Stimulated activated CD4-positive, alpha-beta T cell treated with anti-CD3 and anti-CD28 coated beads, Interleukin-4, amount 100 ng/mL, for 1 hour (primary cell): ENCODE measurements at regions not wholly inside any gene's neighbourhood (a gene's known extent, or its start where the extent isn't known, plus 50 kb on each side); places are given as distances from the start of the nearest gene placed in this dataset.

Source experiments
- DNase-seq: peaks from one replicate; pipeline ENCODE4 v3.0.0-alpha.2; 2020

- no peak for DNase-seq
Observed at GRCh38 chr5:56340196-56340980, 107.3 kb upstream of the ANKRD55 start.

GRCh38 chr5:56339732-56340131 is 106.6 kb upstream of the ANKRD55 start:
- no peak for DNase-seq

GRCh38 chr5:56337715-56338319 is 104.7 kb upstream of the ANKRD55 start:
- no peak for DNase-seq

GRCh38 chr5:56335212-56335611 is 102.1 kb upstream of the ANKRD55 start:
- no peak for DNase-seq

- DNase-seq, result no peak
Observed at GRCh38 chr5:56330806-56331205, 97.7 kb upstream of the ANKRD55 start.

GRCh38 chr5:56330167-56330566 is 97.0 kb upstream of the ANKRD55 start:
- DNase-seq, result no peak

- no peak for DNase-seq
Observed at GRCh38 chr5:56329652-56330051, 96.5 kb upstream of the ANKRD55 start.

GRCh38 chr5:56328753-56329560 is 95.8 kb upstream of the ANKRD55 start:
- peak; percentile 29 for DNase-seq

GRCh38 chr5:56327809-56328208 is 94.7 kb upstream of the ANKRD55 start:
- DNase-seq, result peak; percentile 70

GRCh38 chr5:56326770-56327169 is 93.6 kb upstream of the ANKRD55 start:
- no peak for DNase-seq

- DNase-seq, result no peak
Observed at GRCh38 chr5:56326116-56326515, 93.0 kb upstream of the ANKRD55 start.

- DNase-seq, result no peak
Observed at GRCh38 chr5:56325039-56325438, 91.9 kb upstream of the ANKRD55 start.

- DNase-seq, result peak; percentile 15
Observed at GRCh38 chr5:56323505-56323904, 90.4 kb upstream of the ANKRD55 start.

- DNase-seq, result no peak
Observed at GRCh38 chr5:56322592-56322991, 89.5 kb upstream of the ANKRD55 start.

GRCh38 chr5:56321236-56321881 is 88.2 kb upstream of the ANKRD55 start:
- DNase-seq, result peak; percentile 18

GRCh38 chr5:56320686-56321085 is 87.6 kb upstream of the ANKRD55 start:
- DNase-seq, result no peak

- no peak for DNase-seq
Observed at GRCh38 chr5:56319526-56320181, 86.5 kb upstream of the ANKRD55 start.

- DNase-seq, result no peak
Observed at GRCh38 chr5:56317923-56318561, 84.9 kb upstream of the ANKRD55 start.

- no peak for DNase-seq
Observed at GRCh38 chr5:56316299-56316994, 83.3 kb upstream of the ANKRD55 start.

- DNase-seq, result no peak
Observed at GRCh38 chr5:56314529-56314928, 81.4 kb upstream of the ANKRD55 start.

GRCh38 chr5:56313596-56313995 is 80.5 kb upstream of the ANKRD55 start:
- DNase-seq, result no peak
